Vagina (tissue), 2 donors: ENCODE measurements at regions not wholly inside any gene's neighbourhood (a gene's known extent, or its start where the extent isn't known, plus 50 kb on each side); places are given as distances from the start of the nearest gene placed in this dataset.
A peak's percentile ranks its signal among the peaks of the same experiment; 100 is the strongest.

ENCODE experiments used
- DNase-seq, 2 donors: peaks; one replicate each; pipeline ENCODE4 v3.0.0-alpha.2; 2017; ENCODE audit errors: extremely low spot score in 2 of 2
- H3K27ac ChIP-seq: fragments of 200-600 bp; sonication (generic); one replicate; pipeline ENCODE4 v1.5.1; 2019
- H3K27me3 ChIP-seq: fragments of 200-600 bp; sonication (generic); one replicate; pipeline ENCODE4 v1.5.1; 2019
- H3K36me3 ChIP-seq, 2 donors: fragments of 200-600 bp; sonication (generic); one replicate each; pipeline ENCODE4 v1.5.1; 2017 to 2019
- H3K4me1 ChIP-seq: fragments of 200-600 bp; sonication (generic); one replicate; pipeline ENCODE4 v1.5.1; 2019
- H3K4me3 ChIP-seq, 2 donors: fragments of 200-600 bp; sonication (generic); 1 replicate in 1 of 2; 2 replicates in 1 of 2; pipeline ENCODE4 v1.5.1; 2016 to 2019
- H3K9me3 ChIP-seq: fragments of 200-600 bp; sonication (generic); one replicate; pipeline ENCODE4 v1.5.1; 2019
- CTCF ChIP-seq, 3 experiments: fragments of 450-650 bp in 2 of 3; fragments of 200-600 bp in 1 of 3; sonication (generic) in 1 of 3; IDR thresholded peaks; one replicate each; pipeline ENCODE4 v1.5.1; 2017 to 2019; ENCODE audit warnings: antibody characterized with exemption in 3 of 3, mild to moderate bottlenecking in 2 of 3, moderate library complexity in 2 of 3
- POLR2A ChIP-seq, 2 donors: fragments of 450-650 bp; IDR thresholded peaks; one replicate each; pipeline ENCODE4 v1.6.1; 2017; ENCODE audit warnings: antibody characterized with exemption in 2 of 2, mild to moderate bottlenecking in 2 of 2, moderate library complexity in 2 of 2
- POLR2AphosphoS5 ChIP-seq, 2 donors: sonication (generic); formaldehyde crosslinking; IDR thresholded peaks; one replicate each; pipeline ENCODE4 v1.9.0; 2017; ENCODE audit warnings: antibody characterized with exemption in 2 of 2, mild to moderate bottlenecking in 2 of 2, low read depth in 1 of 2; ENCODE audit not compliant: insufficient read depth in 1 of 2
- intact Hi-C: fragments of 100-400 bp; cut with DNase I; formaldehyde crosslinking; loops from one replicate; pipeline ENCODE4 v1.15.1; 2023

- Histone ChIP-seq H3K27ac (no peak overlapping the region), H3K4me3 (no peak overlapping the region), H3K27me3 (no peaks in the 10 kb centered on the region), H3K4me1 (no peaks in the 10 kb centered on the region), H3K36me3 (no peaks in the 10 kb centered on the region), H3K9me3 (no peaks in the 10 kb centered on the region)
- TF ChIP-seq POLR2A (IDR thresholded peaks at IDR 0.05) (no peak), CTCF (IDR thresholded peaks at IDR 0.05) (no peak), POLR2AphosphoS5 (IDR thresholded peaks at IDR 0.05; ENCODE audit: insufficient read depth in 1 of 2, low read depth in 1 of 2) (no peak)
- intact Hi-C loops: no loop called here
- no peak for DNase-seq
Measured at GRCh38 chr13:26837997-26838396, 77.4 kb upstream of the GPR12 start.

GRCh38 chr13:26837102-26837501, 76.5 kb upstream of the GPR12 start:
- peak in 1 of 2 donors; percentile 82 for DNase-seq
- intact Hi-C loops: no loop called here
- H3K9me3 ChIP-seq: no peaks in the 10 kb centered on the region
- no peak overlapping the region for H3K27ac ChIP-seq
- H3K4me1 ChIP-seq: no peaks in the 10 kb centered on the region
- TF ChIP-seq POLR2AphosphoS5 (IDR thresholded peaks at IDR 0.05; ENCODE audit: insufficient read depth in 1 of 2, low read depth in 1 of 2) (no peak), CTCF (IDR thresholded peaks at IDR 0.05) (no peak), POLR2A (IDR thresholded peaks at IDR 0.05) (no peak)
- no peaks in the 10 kb centered on the region for H3K27me3 ChIP-seq
- H3K36me3 ChIP-seq: no peaks in the 10 kb centered on the region
- H3K4me3 ChIP-seq: no peak overlapping the region

GRCh38 chr13:26836626-26837025, 76.0 kb upstream of the GPR12 start:
- intact Hi-C loops: no loop called here
- TF ChIP-seq POLR2A (IDR thresholded peaks at IDR 0.05) (no peak), CTCF (IDR thresholded peaks at IDR 0.05) (no peak), POLR2AphosphoS5 (IDR thresholded peaks at IDR 0.05; ENCODE audit: insufficient read depth in 1 of 2, low read depth in 1 of 2) (no peak)
- H3K27ac ChIP-seq: no peak overlapping the region
- H3K9me3 ChIP-seq: no peaks in the 10 kb centered on the region
- DNase-seq: no peak
- no peaks in the 10 kb centered on the region for H3K4me1 ChIP-seq
- no peaks in the 10 kb centered on the region for H3K36me3 ChIP-seq
- H3K4me3 ChIP-seq: no peak overlapping the region
- H3K27me3 ChIP-seq: no peaks in the 10 kb centered on the region

GRCh38 chr13:26834646-26835045, 74.1 kb upstream of the GPR12 start:
- no peak overlapping the region for H3K4me3 ChIP-seq
- H3K36me3 ChIP-seq: no peaks in the 10 kb centered on the region
- H3K4me1 ChIP-seq: no peaks in the 10 kb centered on the region
- H3K27ac ChIP-seq: no peak overlapping the region
- no peaks in the 10 kb centered on the region for H3K9me3 ChIP-seq
- no peaks in the 10 kb centered on the region for H3K27me3 ChIP-seq
- intact Hi-C loops: no loop called here
- no peak for DNase-seq
- TF ChIP-seq POLR2A (IDR thresholded peaks at IDR 0.05) (no peak), CTCF (IDR thresholded peaks at IDR 0.05) (no peak), POLR2AphosphoS5 (IDR thresholded peaks at IDR 0.05; ENCODE audit: insufficient read depth in 1 of 2, low read depth in 1 of 2) (no peak)

GRCh38 chr13:26831336-26831908, 70.8 kb upstream of the GPR12 start:
- DNase-seq: no peak
- no peak overlapping the region for H3K4me3 ChIP-seq
- no peak for TF ChIP-seq POLR2AphosphoS5 (IDR thresholded peaks at IDR 0.05; ENCODE audit: insufficient read depth in 1 of 2, low read depth in 1 of 2)
- no peak for TF ChIP-seq POLR2A (IDR thresholded peaks at IDR 0.05)
- no peak for TF ChIP-seq CTCF (IDR thresholded peaks at IDR 0.05)
- no peaks in the 10 kb centered on the region for H3K9me3 ChIP-seq
- H3K4me1 ChIP-seq: no peaks in the 10 kb centered on the region
- intact Hi-C loops: no loop called here
- H3K27me3 ChIP-seq: no peaks in the 10 kb centered on the region
- H3K36me3 ChIP-seq: no peaks in the 10 kb centered on the region
- no peak overlapping the region for H3K27ac ChIP-seq
